ENCODE measurements at regions not wholly inside any gene's neighbourhood (a gene's known extent, or its start where the extent isn't known, plus 50 kb on each side); places are given as distances from the start of the nearest gene placed in this dataset.
A peak's percentile ranks its signal among the peaks of the same experiment; 100 is the strongest.
"Not testable (repeated sequence)": the region's sequence is repeated elsewhere in the genome, so short reads cannot be mapped to it uniquely, and the experiment has no call there.

- BruUV-seq (replicated peaks): no TSS peak
- Mint-ChIP-seq H3K9me3 (ENCODE audit: low read depth, unreplicated experiment) (peaks cover 3% of the 10 kb centered on the region), H3K27me3 (ENCODE audit: unreplicated experiment) (no peaks in the 10 kb centered on the region), H3K4me3 (ENCODE audit: low read depth, unreplicated experiment) (no peak overlapping the region), H3K4me1 (ENCODE audit: low read depth, unreplicated experiment) (peaks cover 17% of the 10 kb centered on the region), H3K36me3 (ENCODE audit: insufficient read depth, unreplicated experiment) (no peaks in the 10 kb centered on the region), H3K27ac (ENCODE audit: unreplicated experiment) (peak overlapping the region; percentile 66)
- intact Hi-C loops (cut with micrococcal nuclease; ENCODE audit: unreplicated experiment): no loop called here
- no peak for DNase-seq
- CTCF ChIA-PET: interaction anchor here (1.0 kb wide), 1 partner anchor 10 kb away, joined by 3 read pairs; no protein-coding TSS in a partner anchor
- TF ChIP-seq CTCF (IDR thresholded peaks at IDR 0.05; ENCODE audit: unreplicated experiment): no peak
Observed at GRCh38 chr7:46099076-46099475, 178.0 kb upstream of the IGFBP3 start.

- Mint-ChIP-seq H3K4me3 (ENCODE audit: low read depth, unreplicated experiment) (no peak overlapping the region), H3K9me3 (ENCODE audit: low read depth, unreplicated experiment) (peaks cover 2% of the 10 kb centered on the region), H3K27ac (ENCODE audit: unreplicated experiment) (no peak overlapping the region), H3K36me3 (ENCODE audit: insufficient read depth, unreplicated experiment) (no peaks in the 10 kb centered on the region), H3K4me1 (ENCODE audit: low read depth, unreplicated experiment) (peaks cover 8% of the 10 kb centered on the region), H3K27me3 (ENCODE audit: unreplicated experiment) (no peaks in the 10 kb centered on the region)
- BruUV-seq (replicated peaks): no TSS peak
- intact Hi-C loops (cut with micrococcal nuclease; ENCODE audit: unreplicated experiment): no loop called here
- TF ChIP-seq CTCF (IDR thresholded peaks at IDR 0.05; ENCODE audit: unreplicated experiment): no peak
- CTCF ChIA-PET: interaction anchor here (1.3 kb wide), 1 partner anchor 10 kb away, joined by 3 read pairs; no protein-coding TSS in a partner anchor
- no peak for DNase-seq
Observed at GRCh38 chr7:46091071-46091470, 170.0 kb upstream of the IGFBP3 start.

- no TSS peak for BruUV-seq (replicated peaks)
- Mint-ChIP-seq H3K27ac (ENCODE audit: unreplicated experiment) (no peak overlapping the region), H3K36me3 (ENCODE audit: insufficient read depth, unreplicated experiment) (no peaks in the 10 kb centered on the region), H3K27me3 (ENCODE audit: unreplicated experiment) (no peaks in the 10 kb centered on the region), H3K4me1 (ENCODE audit: low read depth, unreplicated experiment) (peaks cover 8% of the 10 kb centered on the region), H3K9me3 (ENCODE audit: low read depth, unreplicated experiment) (peaks cover 2% of the 10 kb centered on the region), H3K4me3 (ENCODE audit: low read depth, unreplicated experiment) (no peak overlapping the region)
- intact Hi-C loops (cut with micrococcal nuclease; ENCODE audit: unreplicated experiment): no loop called here
- DNase-seq: no peak
- CTCF ChIA-PET: no interaction called here
- TF ChIP-seq CTCF (IDR thresholded peaks at IDR 0.05; ENCODE audit: unreplicated experiment): no peak
Observed at GRCh38 chr7:46089281-46089680, 168.2 kb upstream of the IGFBP3 start.

- H3K4me1 Mint-ChIP-seq (ENCODE audit: low read depth, unreplicated experiment); H3K27me3 Mint-ChIP-seq (ENCODE audit: unreplicated experiment); DNase-seq; H3K36me3 Mint-ChIP-seq (ENCODE audit: insufficient read depth, unreplicated experiment); H3K9me3 Mint-ChIP-seq (ENCODE audit: low read depth, unreplicated experiment); CTCF ChIA-PET; H3K27ac Mint-ChIP-seq (ENCODE audit: unreplicated experiment); intact Hi-C loops (cut with micrococcal nuclease; ENCODE audit: unreplicated experiment); H3K4me3 Mint-ChIP-seq (ENCODE audit: low read depth, unreplicated experiment); BruUV-seq (replicated peaks): not testable (repeated sequence)
Observed at GRCh38 chr7:46088486-46088885, 167.4 kb upstream of the IGFBP3 start.

- Mint-ChIP-seq H3K36me3 (ENCODE audit: insufficient read depth, unreplicated experiment) (no peaks in the 10 kb centered on the region), H3K27ac (ENCODE audit: unreplicated experiment) (no peak overlapping the region), H3K9me3 (ENCODE audit: low read depth, unreplicated experiment) (no peaks in the 10 kb centered on the region), H3K4me3 (ENCODE audit: low read depth, unreplicated experiment) (no peak overlapping the region), H3K27me3 (ENCODE audit: unreplicated experiment) (no peaks in the 10 kb centered on the region), H3K4me1 (ENCODE audit: low read depth, unreplicated experiment) (no peaks in the 10 kb centered on the region)
- DNase-seq: no peak
- intact Hi-C loops (cut with micrococcal nuclease; ENCODE audit: unreplicated experiment): no loop called here
- BruUV-seq (replicated peaks): no TSS peak
- CTCF ChIA-PET: interaction anchor here (0.7 kb wide), 1 partner anchor 16 kb away, joined by 4 read pairs; no protein-coding TSS in a partner anchor
- no peak for TF ChIP-seq CTCF (IDR thresholded peaks at IDR 0.05; ENCODE audit: unreplicated experiment)
Observed at GRCh38 chr7:46080595-46081159, 159.6 kb upstream of the IGFBP3 start.

Measured in Calu3 (cell line).